GM23248 (cell line): ENCODE measurements at regions not wholly inside any gene's neighbourhood (a gene's known extent, or its start where the extent isn't known, plus 50 kb on each side); places are given as distances from the start of the nearest gene placed in this dataset.

ENCODE experiments used
- EZH2 ChIP-seq: fragments of 200-600 bp; sonication (generic); IDR thresholded peaks from 2 replicates; pipeline ENCODE4 v1.6.1; 2018; ENCODE audit warnings: antibody characterized with exemption, mild to moderate bottlenecking; ENCODE audit not compliant: insufficient read depth, poor library complexity, severe bottlenecking
- EZH2phosphoT487 ChIP-seq: fragments of 200-600 bp; sonication (generic); IDR thresholded peaks from 2 replicates; pipeline ENCODE4 v1.6.1; 2018; ENCODE audit warnings: antibody characterized with exemption, moderate library complexity, mild to moderate bottlenecking, low read depth; ENCODE audit not compliant: insufficient read depth

GRCh38 chr7:51569176-51569575, 252.6 kb upstream of the COBL start:
- TF ChIP-seq EZH2 (no peak), EZH2phosphoT487 (no peak)
